HG02981 (cell line): ENCODE measurements at regions not wholly inside any gene's neighbourhood (a gene's known extent, or its start where the extent isn't known, plus 50 kb on each side); places are given as distances from the start of the nearest gene placed in this dataset.

Source experiments
- ATAC-seq: cut with Tn5 transposase; IDR thresholded peaks from one replicate; pipeline ENCODE4 v1.9.1; 2021; ENCODE audit warnings: mild to moderate bottlenecking, moderate library complexity; ENCODE audit not compliant: unreplicated experiment

GRCh38 chr12:40614923-40615322 lies 77.3 kb upstream of the CNTN1 start:
- peak; percentile 69 for ATAC-seq

GRCh38 chr12:40615590-40615989 lies 76.6 kb upstream of the CNTN1 start:
- ATAC-seq = no peak

DNA sequence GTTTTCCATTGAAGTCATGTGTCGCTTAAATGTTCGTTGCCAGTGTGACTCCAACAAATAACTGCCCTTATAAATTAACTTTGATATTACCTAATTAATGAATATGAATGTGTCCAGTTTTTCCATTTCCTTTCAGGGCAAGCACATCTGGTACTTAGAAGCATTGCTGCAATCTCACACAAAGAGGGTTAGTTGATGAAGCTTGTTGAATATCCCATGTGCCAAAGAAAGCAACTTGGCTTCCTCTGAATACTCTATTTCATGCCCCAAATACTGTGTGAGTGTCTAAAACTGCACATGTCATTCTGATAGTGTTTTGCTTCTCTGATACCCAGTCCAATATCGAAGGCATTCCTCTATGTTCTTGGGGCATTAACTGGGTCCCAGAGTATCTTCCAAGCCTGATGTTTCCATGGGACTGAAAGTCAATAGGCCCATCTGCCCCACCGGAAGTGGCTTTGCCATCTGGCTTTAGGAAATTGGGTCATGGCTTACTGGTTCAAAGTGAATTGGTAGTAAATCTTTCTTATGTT lies 75.8 kb upstream of the CNTN1 start:
- no peak for ATAC-seq

GRCh38 chr12:40618636-40619035 lies 73.6 kb upstream of the CNTN1 start:
- ATAC-seq = no peak

- no peak for ATAC-seq
Measured at GRCh38 chr12:40620564-40621019, 71.6 kb upstream of the CNTN1 start.

DNA sequence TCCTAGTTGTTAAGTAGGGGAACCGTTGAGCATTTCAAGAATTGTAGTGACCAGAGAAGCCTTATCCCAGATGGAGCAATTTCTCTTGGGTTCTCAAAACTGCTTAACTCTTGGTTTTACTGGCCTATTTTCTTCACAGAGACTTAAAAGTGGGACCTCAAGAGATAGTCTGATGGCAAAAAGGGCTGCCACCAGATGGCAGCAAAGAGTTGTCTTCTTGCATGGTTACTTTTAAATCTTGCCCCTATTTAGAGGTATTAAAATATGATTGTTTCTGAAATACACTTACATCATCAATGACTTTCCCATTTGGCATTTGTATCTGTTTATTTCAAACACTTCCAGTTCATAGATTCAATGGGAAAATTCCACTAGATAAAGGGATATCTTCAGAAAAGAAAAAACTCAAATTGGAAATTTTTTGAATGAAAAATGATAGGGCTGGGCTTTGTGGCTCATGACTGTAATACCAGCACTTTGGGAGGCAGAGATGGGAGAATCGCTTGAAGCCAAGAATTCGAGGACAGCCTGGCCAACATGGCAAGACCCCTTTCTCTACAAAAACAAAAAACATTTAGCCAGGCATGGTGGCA lies 69.9 kb upstream of the CNTN1 start:
- no peak for ATAC-seq

- ATAC-seq = no peak
Measured at GRCh38 chr12:40632171-40632570, 60.1 kb upstream of the CNTN1 start.

- no peak for ATAC-seq
Measured at GRCh38 chr12:40632933-40633332, 59.3 kb upstream of the CNTN1 start.

DNA sequence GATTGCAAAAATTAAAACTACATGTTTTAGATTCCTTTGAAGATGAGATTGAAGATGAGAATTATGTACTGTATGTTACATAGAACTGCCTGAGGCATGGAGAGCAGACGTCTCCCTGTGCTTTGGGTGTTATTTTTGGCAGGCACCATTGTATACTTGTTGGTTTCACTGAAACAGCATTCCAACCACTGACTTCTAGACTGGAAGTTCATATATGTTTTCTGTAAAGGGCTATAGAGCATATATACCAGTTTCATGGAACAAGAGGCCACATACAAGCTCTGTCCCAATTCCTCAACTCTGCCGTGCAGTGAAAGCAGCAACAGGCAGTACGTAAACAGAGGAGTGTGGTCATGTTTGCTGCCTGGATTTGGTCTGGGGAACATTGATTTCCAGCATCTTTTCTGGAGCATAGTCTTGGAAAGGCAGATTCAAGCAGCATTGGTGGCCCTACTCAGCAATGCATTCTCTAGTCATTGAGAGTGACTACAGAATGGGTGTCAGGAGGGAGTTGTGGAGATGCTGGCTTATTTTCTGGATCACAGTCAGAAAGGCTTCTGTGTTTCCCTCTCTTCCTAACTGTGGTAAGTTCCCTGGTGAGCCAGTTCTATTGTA lies 57.6 kb upstream of the CNTN1 start:
- ATAC-seq = no peak

GRCh38 chr12:40635141-40635731 lies 57.0 kb upstream of the CNTN1 start:
- no peak for ATAC-seq
